Mesothelial cell of epicardium (in vitro differentiated cells): ENCODE measurements at regions not wholly inside any gene's neighbourhood (a gene's known extent, or its start where the extent isn't known, plus 50 kb on each side); places are given as distances from the start of the nearest gene placed in this dataset.

Source experiments
- DNase-seq, 2 experiments: peaks; one replicate each; pipeline ENCODE4 v3.0.0; 2021; ENCODE audit warnings: low spot score in 2 of 2; ENCODE audit not compliant: unreplicated experiment in 2 of 2
- H3K27ac Mint-ChIP-seq: 2 replicates; pipeline ENCODE4 v1.8.0; 2021; ENCODE audit warnings: mixed read lengths
- H3K27me3 Mint-ChIP-seq: 2 replicates; pipeline ENCODE4 v1.8.0; 2021; ENCODE audit warnings: low read depth, mixed read lengths
- H3K36me3 Mint-ChIP-seq: 2 replicates; pipeline ENCODE4 v1.8.0; 2021; ENCODE audit warnings: mixed read lengths
- H3K4me1 Mint-ChIP-seq: 2 replicates; pipeline ENCODE4 v1.8.0; 2021; ENCODE audit warnings: mixed read lengths
- H3K4me3 Mint-ChIP-seq: 2 replicates; pipeline ENCODE4 v1.8.0; 2021; ENCODE audit warnings: mild to moderate bottlenecking, moderate library complexity, mixed read lengths
- H3K9me3 Mint-ChIP-seq: 2 replicates; pipeline ENCODE4 v1.8.0; 2021; ENCODE audit warnings: mixed read lengths
- CTCF ChIP-seq: fragments of 200-600 bp; sonication (generic); IDR thresholded peaks from one replicate; pipeline ENCODE4 v1.5.0; 2021; ENCODE audit warnings: antibody characterized with exemption; ENCODE audit not compliant: unreplicated experiment

- peaks cover 7% of the 10 kb centered on the region for H3K36me3 Mint-ChIP-seq
- no peak overlapping the region for H3K27ac Mint-ChIP-seq
- no peak overlapping the region for H3K4me3 Mint-ChIP-seq
- DNase-seq: no peak
- peaks cover 23% of the 10 kb centered on the region for H3K9me3 Mint-ChIP-seq
- H3K27me3 Mint-ChIP-seq: no peaks in the 10 kb centered on the region
- peaks cover 6% of the 10 kb centered on the region for H3K4me1 Mint-ChIP-seq
- no peak for TF ChIP-seq CTCF
These were observed 93.7 kb downstream of the VCPKMT start for GRCh38 chr14:50022661-50023060.

GRCh38 chr14:50023671-50024490 lies 92.5 kb downstream of the VCPKMT start:
- peaks cover under 1% of the 10 kb centered on the region for H3K4me1 Mint-ChIP-seq
- no peaks in the 10 kb centered on the region for H3K27me3 Mint-ChIP-seq
- H3K4me3 Mint-ChIP-seq: no peak overlapping the region
- no peak for TF ChIP-seq CTCF
- no peak overlapping the region for H3K27ac Mint-ChIP-seq
- no peak for DNase-seq
- peaks cover 23% of the 10 kb centered on the region for H3K9me3 Mint-ChIP-seq
- peaks cover 7% of the 10 kb centered on the region for H3K36me3 Mint-ChIP-seq

- Mint-ChIP-seq H3K36me3 (peaks cover 7% of the 10 kb centered on the region), H3K9me3 (peaks cover 17% of the 10 kb centered on the region), H3K27ac (no peak overlapping the region), H3K4me3 (no peak overlapping the region), H3K27me3 (no peaks in the 10 kb centered on the region), H3K4me1 (no peaks in the 10 kb centered on the region)
- DNase-seq: no peak
- TF ChIP-seq CTCF: no peak
These were observed 91.3 kb downstream of the VCPKMT start for GRCh38 chr14:50025073-50025472.

GRCh38 chr14:50025776-50026175 lies 90.6 kb downstream of the VCPKMT start:
- Mint-ChIP-seq H3K4me3 (no peak overlapping the region), H3K36me3 (peaks cover 7% of the 10 kb centered on the region), H3K4me1 (no peaks in the 10 kb centered on the region), H3K9me3 (peaks cover 10% of the 10 kb centered on the region), H3K27me3 (no peaks in the 10 kb centered on the region), H3K27ac (no peak overlapping the region)
- no peak for DNase-seq
- TF ChIP-seq CTCF: no peak

- TF ChIP-seq CTCF: no peak
These were observed 90.0 kb downstream of the VCPKMT start for GRCh38 chr14:50026396-50026795.

GRCh38 chr14:50027816-50028215 lies 88.6 kb downstream of the VCPKMT start:
- no peak overlapping the region for H3K27ac Mint-ChIP-seq
- H3K4me1 Mint-ChIP-seq: no peaks in the 10 kb centered on the region
- H3K36me3 Mint-ChIP-seq: peaks cover 7% of the 10 kb centered on the region
- H3K9me3 Mint-ChIP-seq: peaks cover 8% of the 10 kb centered on the region
- TF ChIP-seq CTCF: no peak
- H3K27me3 Mint-ChIP-seq: no peaks in the 10 kb centered on the region
- DNase-seq: no peak
- H3K4me3 Mint-ChIP-seq: no peak overlapping the region

More at GRCh38 chr14:50026396-50026795, 90.0 kb downstream of the VCPKMT start:
- no peak overlapping the region for H3K4me3 Mint-ChIP-seq
- no peak overlapping the region for H3K27ac Mint-ChIP-seq
- peaks cover 7% of the 10 kb centered on the region for H3K36me3 Mint-ChIP-seq
- peaks cover 8% of the 10 kb centered on the region for H3K9me3 Mint-ChIP-seq
- H3K4me1 Mint-ChIP-seq: no peaks in the 10 kb centered on the region
- no peak for DNase-seq
- H3K27me3 Mint-ChIP-seq: no peaks in the 10 kb centered on the region
